ENCODE measurements at regions not wholly inside any gene's neighbourhood (a gene's known extent, or its start where the extent isn't known, plus 50 kb on each side); places are given as distances from the start of the nearest gene placed in this dataset.

DNA sequence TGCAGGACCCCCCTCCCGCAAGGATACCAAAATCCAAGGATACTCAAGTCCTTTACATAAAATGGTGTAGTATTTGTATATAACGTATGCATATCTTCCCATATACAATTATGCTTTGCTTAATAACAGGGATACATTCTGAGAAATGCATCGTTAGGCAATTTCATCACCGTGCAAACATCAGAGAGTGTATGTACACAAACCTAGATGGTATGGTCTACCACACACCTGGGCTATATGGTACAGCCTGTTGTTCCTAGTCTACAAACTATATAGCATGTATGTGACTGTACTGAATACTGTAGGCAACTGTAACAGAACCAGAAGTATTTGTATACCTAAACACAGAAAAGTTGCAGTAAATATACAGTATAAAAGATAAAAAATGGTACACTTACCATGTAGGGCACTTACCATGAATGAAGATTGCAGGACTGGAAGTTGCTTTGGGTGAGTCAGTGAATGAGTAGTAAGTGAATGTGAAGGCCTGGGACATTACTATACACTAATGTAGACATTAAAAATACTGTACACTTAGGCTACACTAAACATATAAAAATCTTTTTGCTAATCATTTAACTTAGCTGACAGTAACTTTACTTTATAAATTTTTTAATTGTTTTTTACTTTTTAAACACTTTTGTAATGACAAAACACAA, 141.1 kb downstream of the SLC41A2 start:
- no peaks in the 10 kb centered on the region for H3K36me3 Mint-ChIP-seq
- intact Hi-C loops (cut with micrococcal nuclease), result loop anchor here in 1 of 2 donors (2.0 kb wide), 1 partner anchor 58 kb away; no protein-coding TSS in a partner anchor
- no peak overlapping the region for H3K4me3 ChIP-seq (replicated peaks in 1 of 3; ENCODE audit: low read depth in 2 of 3, low read length in 3 of 3)
- peaks cover 2% of the 10 kb centered on the region for H3K4me1 Mint-ChIP-seq
- H3K79me2 ChIP-seq (ENCODE audit: insufficient read depth, low read length), result no peaks in the 10 kb centered on the region
- H3K9me3 Mint-ChIP-seq, result peaks cover 0 to 2% (median 0%) of the 10 kb centered on the region in 7 donors
- no peak overlapping the region for H3K27ac Mint-ChIP-seq
- H3K9ac ChIP-seq (ENCODE audit: insufficient read depth, low read length, poor library complexity, severe bottlenecking), result no peak overlapping the region
- WGBS (ENCODE audit: insufficient coverage), result no CpG with 5 or more reads among the region's 4 CpGs
- no peaks in the 10 kb centered on the region for H3K9me3 ChIP-seq (replicated peaks in 1 of 2; ENCODE audit: control insufficient read depth in 1 of 2, insufficient read depth in 1 of 2, low read length in 2 of 2)
- TF ChIP-seq, protein P1, sequence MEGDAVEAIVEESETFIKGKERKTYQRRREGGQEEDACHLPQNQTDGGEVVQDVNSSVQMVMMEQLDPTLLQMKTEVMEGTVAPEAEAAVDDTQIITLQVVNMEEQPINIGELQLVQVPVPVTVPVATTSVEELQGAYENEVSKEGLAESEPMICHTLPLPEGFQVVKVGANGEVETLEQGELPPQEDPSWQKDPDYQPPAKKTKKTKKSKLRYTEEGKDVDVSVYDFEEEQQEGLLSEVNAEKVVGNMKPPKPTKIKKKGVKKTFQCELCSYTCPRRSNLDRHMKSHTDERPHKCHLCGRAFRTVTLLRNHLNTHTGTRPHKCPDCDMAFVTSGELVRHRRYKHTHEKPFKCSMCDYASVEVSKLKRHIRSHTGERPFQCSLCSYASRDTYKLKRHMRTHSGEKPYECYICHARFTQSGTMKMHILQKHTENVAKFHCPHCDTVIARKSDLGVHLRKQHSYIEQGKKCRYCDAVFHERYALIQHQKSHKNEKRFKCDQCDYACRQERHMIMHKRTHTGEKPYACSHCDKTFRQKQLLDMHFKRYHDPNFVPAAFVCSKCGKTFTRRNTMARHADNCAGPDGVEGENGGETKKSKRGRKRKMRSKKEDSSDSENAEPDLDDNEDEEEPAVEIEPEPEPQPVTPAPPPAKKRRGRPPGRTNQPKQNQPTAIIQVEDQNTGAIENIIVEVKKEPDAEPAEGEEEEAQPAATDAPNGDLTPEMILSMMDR (IDR thresholded peaks at IDR 0.05), result no peak
- no peak for DNase-seq
- H3K27ac ChIP-seq (ENCODE audit: low read depth in 1 of 2, low read length in 2 of 2), result no peak overlapping the region
- H3K36me3 ChIP-seq (replicated peaks in 1 of 2; ENCODE audit: control insufficient read depth in 1 of 2, insufficient read depth in 2 of 2, low read length in 2 of 2), result no peaks in the 10 kb centered on the region
- no peaks in the 10 kb centered on the region for H3K27me3 Mint-ChIP-seq (ENCODE audit: low read depth in 3 of 3)
- H2AFZ ChIP-seq (ENCODE audit: insufficient read depth, low read depth, low read length, poor library complexity, severe bottlenecking), result no peak overlapping the region
- H3K4me1 ChIP-seq (ENCODE audit: control insufficient read depth in 1 of 2, insufficient read depth in 2 of 2, low read length in 2 of 2), result no peaks in the 10 kb centered on the region
- no peaks in the 10 kb centered on the region for H3K27me3 ChIP-seq (ENCODE audit: control insufficient read depth in 2 of 2, insufficient read depth in 2 of 2, low read length in 2 of 2)
- H3K4me3 Mint-ChIP-seq, result no peak overlapping the region
- no peak overlapping the region for H3K4me2 ChIP-seq (replicated peaks; ENCODE audit: extremely low read depth, low read length, poor library complexity, severe bottlenecking)
- H4K20me1 ChIP-seq (ENCODE audit: insufficient read depth, low read length), result no peaks in the 10 kb centered on the region

DNA sequence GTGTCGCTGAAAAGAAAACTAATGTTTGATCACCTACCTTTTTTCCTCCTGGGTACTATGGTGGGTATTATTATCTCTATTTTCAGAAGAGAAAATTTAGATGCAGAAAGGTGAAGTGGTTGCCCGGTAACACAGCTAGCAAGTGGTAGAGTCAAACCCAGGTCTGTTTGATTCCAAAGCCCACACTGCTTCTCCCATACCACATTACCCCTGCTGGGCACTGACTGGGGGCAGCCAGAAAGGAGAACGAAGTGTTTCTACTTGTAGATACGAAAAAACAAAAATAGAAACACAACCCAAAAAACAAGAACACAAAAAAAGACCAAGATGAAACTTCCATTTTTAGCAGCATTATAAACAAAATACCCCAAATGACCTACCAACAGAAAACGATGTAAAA, 142.2 kb downstream of the SLC41A2 start:
- 50% methylated on average over 2 of the region's 5 CpGs for WGBS (ENCODE audit: insufficient coverage)
- H3K4me1 Mint-ChIP-seq, result no peaks in the 10 kb centered on the region
- Histone ChIP-seq H3K79me2 (ENCODE audit: insufficient read depth, low read length) (no peaks in the 10 kb centered on the region), H3K4me1 (ENCODE audit: control insufficient read depth in 1 of 2, insufficient read depth in 2 of 2, low read length in 2 of 2) (no peaks in the 10 kb centered on the region), H3K4me2 (replicated peaks; ENCODE audit: extremely low read depth, low read length, poor library complexity, severe bottlenecking) (no peak overlapping the region), H4K20me1 (ENCODE audit: insufficient read depth, low read length) (no peaks in the 10 kb centered on the region), H3K9ac (ENCODE audit: insufficient read depth, low read length, poor library complexity, severe bottlenecking) (no peak overlapping the region), H3K27ac (ENCODE audit: low read depth in 1 of 2, low read length in 2 of 2) (no peak overlapping the region), H3K27me3 (ENCODE audit: control insufficient read depth in 2 of 2, insufficient read depth in 2 of 2, low read length in 2 of 2) (no peaks in the 10 kb centered on the region), H3K36me3 (replicated peaks in 1 of 2; ENCODE audit: control insufficient read depth in 1 of 2, insufficient read depth in 2 of 2, low read length in 2 of 2) (no peaks in the 10 kb centered on the region), H2AFZ (ENCODE audit: insufficient read depth, low read depth, low read length, poor library complexity, severe bottlenecking) (no peak overlapping the region), H3K4me3 (replicated peaks in 1 of 3; ENCODE audit: low read depth in 2 of 3, low read length in 3 of 3) (no peak overlapping the region), H3K9me3 (replicated peaks in 1 of 2; ENCODE audit: control insufficient read depth in 1 of 2, insufficient read depth in 1 of 2, low read length in 2 of 2) (no peaks in the 10 kb centered on the region)
- intact Hi-C loops (cut with micrococcal nuclease), result loop anchor here in 1 of 2 donors (2.0 kb wide), 1 partner anchor 57 kb away; no protein-coding TSS in a partner anchor
- DNase-seq, result no peak
- TF ChIP-seq, protein P1 (IDR thresholded peaks at IDR 0.05), result no peak
- no peaks in the 10 kb centered on the region for H3K36me3 Mint-ChIP-seq
- peaks cover 0 to 2% (median 0%) of the 10 kb centered on the region in 7 donors for H3K9me3 Mint-ChIP-seq
- no peak overlapping the region for H3K4me3 Mint-ChIP-seq
- no peaks in the 10 kb centered on the region for H3K27me3 Mint-ChIP-seq (ENCODE audit: low read depth in 3 of 3)
- peak overlapping the region in 1 of 7 donors; percentile 68 for H3K27ac Mint-ChIP-seq
